DOHH2 (cell line): ENCODE measurements at regions not wholly inside any gene's neighbourhood (a gene's known extent, or its start where the extent isn't known, plus 50 kb on each side); places are given as distances from the start of the nearest gene placed in this dataset.

Source experiments
- EZH2phosphoT487 ChIP-seq: fragments of 200-600 bp; sonication (generic); IDR thresholded peaks from 2 replicates; pipeline ENCODE4 v1.6.1; 2017; ENCODE audit warnings: borderline replicate concordance, mild to moderate bottlenecking, antibody characterized with exemption, low read length, moderate library complexity, mixed read lengths
- TF ChIP-seq, protein P1 (sequence below): fragments of 200-600 bp; sonication (generic); IDR thresholded peaks from one replicate; pipeline ENCODE4 v1.5.1; 2014; ENCODE audit warnings: antibody characterized with exemption, mild to moderate bottlenecking, low read depth, low read length; ENCODE audit not compliant: poor library complexity, severe bottlenecking

DNA sequence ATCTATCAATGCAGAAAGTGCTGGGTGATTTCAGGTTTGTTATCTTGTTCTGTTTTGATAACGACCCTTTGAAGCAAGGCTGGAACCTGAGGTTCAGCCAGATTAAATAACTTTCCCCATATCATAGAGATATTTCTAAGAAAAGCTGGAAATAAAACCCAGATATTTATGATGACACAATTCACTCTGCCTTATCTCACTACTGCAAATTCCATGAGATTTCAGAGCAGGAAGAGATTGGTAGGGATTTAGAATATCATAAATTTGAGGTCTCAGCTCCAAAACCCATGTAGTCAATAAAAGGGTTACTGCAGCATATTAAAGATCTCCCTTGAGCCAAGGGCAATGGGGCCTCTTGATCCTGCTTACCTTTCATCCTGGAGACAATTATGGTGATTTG lies 692.5 kb upstream of the IGFBP3 start:
- TF ChIP-seq, protein P1, sequence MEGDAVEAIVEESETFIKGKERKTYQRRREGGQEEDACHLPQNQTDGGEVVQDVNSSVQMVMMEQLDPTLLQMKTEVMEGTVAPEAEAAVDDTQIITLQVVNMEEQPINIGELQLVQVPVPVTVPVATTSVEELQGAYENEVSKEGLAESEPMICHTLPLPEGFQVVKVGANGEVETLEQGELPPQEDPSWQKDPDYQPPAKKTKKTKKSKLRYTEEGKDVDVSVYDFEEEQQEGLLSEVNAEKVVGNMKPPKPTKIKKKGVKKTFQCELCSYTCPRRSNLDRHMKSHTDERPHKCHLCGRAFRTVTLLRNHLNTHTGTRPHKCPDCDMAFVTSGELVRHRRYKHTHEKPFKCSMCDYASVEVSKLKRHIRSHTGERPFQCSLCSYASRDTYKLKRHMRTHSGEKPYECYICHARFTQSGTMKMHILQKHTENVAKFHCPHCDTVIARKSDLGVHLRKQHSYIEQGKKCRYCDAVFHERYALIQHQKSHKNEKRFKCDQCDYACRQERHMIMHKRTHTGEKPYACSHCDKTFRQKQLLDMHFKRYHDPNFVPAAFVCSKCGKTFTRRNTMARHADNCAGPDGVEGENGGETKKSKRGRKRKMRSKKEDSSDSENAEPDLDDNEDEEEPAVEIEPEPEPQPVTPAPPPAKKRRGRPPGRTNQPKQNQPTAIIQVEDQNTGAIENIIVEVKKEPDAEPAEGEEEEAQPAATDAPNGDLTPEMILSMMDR = no peak
- no peak for TF ChIP-seq EZH2phosphoT487
